Gastroesophageal sphincter (tissue), 3 donors: ENCODE measurements at regions not wholly inside any gene's neighbourhood (a gene's known extent, or its start where the extent isn't known, plus 50 kb on each side); places are given as distances from the start of the nearest gene placed in this dataset.

Experiments used
- CTCF ChIP-seq, 4 experiments: fragments of 200-600 bp in 2 of 4; fragments of 450-650 bp in 2 of 4; sonication (generic) in 1 of 4; IDR thresholded peaks; one replicate each; pipeline ENCODE4 v1.5.1; 2017 to 2019; ENCODE audit warnings: antibody characterized with exemption in 4 of 4, mild to moderate bottlenecking in 2 of 4, moderate library complexity in 2 of 4
- EP300 ChIP-seq: sonication (generic); formaldehyde crosslinking; IDR thresholded peaks from one replicate; pipeline ENCODE4 v1.6.1; 2017; ENCODE audit warnings: antibody characterized with exemption, mild to moderate bottlenecking
- POLR2AphosphoS5 ChIP-seq: sonication (generic); formaldehyde crosslinking; IDR thresholded peaks from one replicate; pipeline ENCODE4 v1.6.1; 2017; ENCODE audit warnings: antibody characterized with exemption

- no peak for TF ChIP-seq EP300
- no peak for TF ChIP-seq CTCF (IDR thresholded peaks at IDR 0.05)
- no peak for TF ChIP-seq POLR2AphosphoS5
These were observed 57.9 kb upstream of the PDHA1 start for GRCh38 chrX:19285857-19286256.
